ENCODE measurements at regions not wholly inside any gene's neighbourhood (a gene's known extent, or its start where the extent isn't known, plus 50 kb on each side); places are given as distances from the start of the nearest gene placed in this dataset.

DNA sequence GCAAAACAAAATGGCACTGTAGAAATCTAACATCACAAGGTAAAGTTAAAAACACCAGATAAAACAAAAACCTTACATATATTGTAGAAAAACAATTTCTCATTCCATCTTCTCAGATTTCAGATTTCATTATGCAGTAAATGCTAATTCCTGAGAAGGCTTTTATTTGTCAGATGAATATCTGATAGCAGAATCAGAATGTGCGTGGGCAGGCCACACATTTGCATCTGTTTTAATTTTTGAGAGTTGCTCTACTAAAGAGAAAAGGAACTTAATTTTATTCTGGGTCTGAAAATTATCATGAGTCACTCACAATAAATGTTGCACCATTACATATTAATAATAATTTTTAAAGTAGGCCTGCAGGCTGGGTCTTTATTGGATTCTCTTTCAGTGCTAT lies 329.3 kb upstream of the SPTLC3 start:
- Histone ChIP-seq H3K4me1 (no peaks in the 10 kb centered on the region), H3K27me3 (no peaks in the 10 kb centered on the region), H3K27ac (no peak overlapping the region), H3K36me3 (no peaks in the 10 kb centered on the region), H3K4me3 (no peak overlapping the region), H3K9me3 (no peaks in the 10 kb centered on the region)
- DNase-seq (ENCODE audit: low spot score in 2 of 2), result no peak
- TF ChIP-seq POLR2A (IDR thresholded peaks at IDR 0.05) (no peak), POLR2AphosphoS5 (IDR thresholded peaks at IDR 0.05) (no peak)
- TF ChIP-seq, protein P1, sequence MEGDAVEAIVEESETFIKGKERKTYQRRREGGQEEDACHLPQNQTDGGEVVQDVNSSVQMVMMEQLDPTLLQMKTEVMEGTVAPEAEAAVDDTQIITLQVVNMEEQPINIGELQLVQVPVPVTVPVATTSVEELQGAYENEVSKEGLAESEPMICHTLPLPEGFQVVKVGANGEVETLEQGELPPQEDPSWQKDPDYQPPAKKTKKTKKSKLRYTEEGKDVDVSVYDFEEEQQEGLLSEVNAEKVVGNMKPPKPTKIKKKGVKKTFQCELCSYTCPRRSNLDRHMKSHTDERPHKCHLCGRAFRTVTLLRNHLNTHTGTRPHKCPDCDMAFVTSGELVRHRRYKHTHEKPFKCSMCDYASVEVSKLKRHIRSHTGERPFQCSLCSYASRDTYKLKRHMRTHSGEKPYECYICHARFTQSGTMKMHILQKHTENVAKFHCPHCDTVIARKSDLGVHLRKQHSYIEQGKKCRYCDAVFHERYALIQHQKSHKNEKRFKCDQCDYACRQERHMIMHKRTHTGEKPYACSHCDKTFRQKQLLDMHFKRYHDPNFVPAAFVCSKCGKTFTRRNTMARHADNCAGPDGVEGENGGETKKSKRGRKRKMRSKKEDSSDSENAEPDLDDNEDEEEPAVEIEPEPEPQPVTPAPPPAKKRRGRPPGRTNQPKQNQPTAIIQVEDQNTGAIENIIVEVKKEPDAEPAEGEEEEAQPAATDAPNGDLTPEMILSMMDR (IDR thresholded peaks at IDR 0.05), result no peak
- intact Hi-C loops (cut with DNase I; ENCODE audit: low total_unique reads), result no loop called here

DNA sequence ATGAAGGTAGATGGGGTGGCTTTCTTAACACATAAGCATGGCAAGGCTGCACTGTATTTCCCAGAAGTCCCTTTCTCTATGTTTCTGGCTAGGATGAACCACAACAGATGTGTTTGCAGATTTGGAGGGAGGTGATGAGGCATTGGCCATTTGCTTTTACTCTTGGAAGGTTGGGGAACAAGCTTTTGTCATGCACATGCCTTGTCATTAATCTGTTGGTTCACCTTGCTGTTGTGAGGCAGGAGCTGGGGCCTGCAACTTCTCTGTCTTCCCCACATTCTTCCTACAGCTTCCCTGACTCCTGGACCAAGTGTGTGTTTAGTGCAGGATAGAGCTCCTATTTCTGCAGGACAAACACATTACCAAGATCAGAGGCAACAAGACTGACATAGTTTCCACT lies 326.2 kb upstream of the SPTLC3 start:
- TF ChIP-seq, protein P1 (IDR thresholded peaks at IDR 0.05), result no peak
- TF ChIP-seq POLR2AphosphoS5 (IDR thresholded peaks at IDR 0.05), result no peak
- no peak for TF ChIP-seq POLR2A (IDR thresholded peaks at IDR 0.05)
- intact Hi-C loops (cut with DNase I; ENCODE audit: low total_unique reads), result no loop called here

DNA sequence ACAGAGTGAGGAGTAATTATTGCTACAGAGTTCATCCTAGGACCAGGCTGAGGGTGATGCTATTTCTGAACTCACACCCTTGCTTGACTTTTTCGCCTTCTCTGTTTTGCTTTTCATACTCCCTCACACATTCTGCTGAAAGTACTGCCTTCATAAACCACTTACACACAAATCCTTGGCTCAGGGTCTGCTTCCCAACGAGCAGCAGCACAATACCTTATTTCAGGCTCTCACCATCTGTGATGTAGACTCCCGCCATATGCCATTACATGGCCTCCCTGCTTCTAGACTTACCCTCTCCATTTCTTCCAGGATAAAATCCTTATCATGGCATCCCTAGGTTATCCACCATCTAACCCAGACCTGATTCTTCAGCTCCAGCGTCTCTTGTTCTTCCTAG lies 321.3 kb upstream of the SPTLC3 start:
- H3K4me1 ChIP-seq, result no peaks in the 10 kb centered on the region
- no peak for TF ChIP-seq POLR2AphosphoS5 (IDR thresholded peaks at IDR 0.05)
- no peak for TF ChIP-seq POLR2A (IDR thresholded peaks at IDR 0.05)
- TF ChIP-seq, protein P1 (IDR thresholded peaks at IDR 0.05), result no peak
- H3K27me3 ChIP-seq, result no peaks in the 10 kb centered on the region
- intact Hi-C loops (cut with DNase I; ENCODE audit: low total_unique reads), result no loop called here
- no peak overlapping the region for H3K4me3 ChIP-seq
- DNase-seq (ENCODE audit: low spot score in 2 of 2), result no peak
- no peaks in the 10 kb centered on the region for H3K9me3 ChIP-seq
- no peaks in the 10 kb centered on the region for H3K36me3 ChIP-seq
- H3K27ac ChIP-seq, result no peak overlapping the region

More for the DNA sequence above, 326.2 kb upstream of the SPTLC3 start:
- H3K27me3 ChIP-seq, result no peaks in the 10 kb centered on the region
- H3K27ac ChIP-seq, result no peak overlapping the region
- no peak for DNase-seq (ENCODE audit: low spot score in 2 of 2)
- no peak overlapping the region for H3K4me3 ChIP-seq
- no peaks in the 10 kb centered on the region for H3K4me1 ChIP-seq
- no peaks in the 10 kb centered on the region for H3K9me3 ChIP-seq
- no peaks in the 10 kb centered on the region for H3K36me3 ChIP-seq

DNA sequence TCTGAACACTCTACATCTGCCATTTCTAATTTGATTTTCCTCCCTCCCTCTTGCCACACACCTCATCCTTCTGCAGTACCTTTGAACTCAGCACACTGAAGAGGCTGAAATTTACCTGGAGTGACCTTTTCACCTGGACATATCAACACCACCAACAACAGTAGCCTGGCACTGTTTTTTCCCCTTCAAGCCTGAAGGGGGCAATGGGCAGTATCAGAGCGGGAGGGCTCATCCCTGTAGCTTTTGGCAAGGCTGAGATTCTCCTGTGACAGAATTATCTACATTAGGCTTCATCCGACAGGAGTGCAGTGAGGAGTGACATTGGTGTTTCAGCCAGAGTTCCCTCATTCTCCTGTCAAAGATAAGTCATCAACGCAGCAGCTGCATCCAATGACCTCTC lies 312.8 kb upstream of the SPTLC3 start:
- H3K27ac ChIP-seq, result no peak overlapping the region
- no peaks in the 10 kb centered on the region for H3K27me3 ChIP-seq
- TF ChIP-seq POLR2AphosphoS5 (IDR thresholded peaks at IDR 0.05), result no peak
- TF ChIP-seq POLR2A (IDR thresholded peaks at IDR 0.05), result no peak
- TF ChIP-seq, protein P1 (IDR thresholded peaks at IDR 0.05), result no peak
- H3K4me3 ChIP-seq, result no peak overlapping the region
- no peaks in the 10 kb centered on the region for H3K36me3 ChIP-seq
- H3K9me3 ChIP-seq, result no peaks in the 10 kb centered on the region
- intact Hi-C loops (cut with DNase I; ENCODE audit: low total_unique reads), result no loop called here
- no peaks in the 10 kb centered on the region for H3K4me1 ChIP-seq
- DNase-seq (ENCODE audit: low spot score in 2 of 2), result no peak

DNA sequence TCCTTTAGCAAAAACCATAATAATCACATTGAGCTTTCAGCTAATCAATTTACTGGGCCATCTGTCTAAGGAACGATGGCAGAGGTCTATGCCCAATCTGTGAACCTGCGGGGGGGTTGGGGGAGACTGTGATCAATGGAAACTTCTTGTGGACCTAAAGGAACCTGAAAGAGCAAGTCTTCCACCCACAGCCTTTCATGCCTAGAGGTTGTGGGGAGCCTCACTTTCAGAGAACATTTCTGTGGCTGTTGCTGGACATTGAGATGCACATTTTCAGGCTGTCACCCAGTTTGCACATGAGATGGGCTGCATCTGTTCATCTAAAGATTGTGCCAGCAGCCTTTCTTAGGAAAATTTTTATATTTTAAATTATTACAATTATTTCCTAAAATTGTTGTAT lies 310.0 kb upstream of the SPTLC3 start:
- TF ChIP-seq, protein P1 (IDR thresholded peaks at IDR 0.05), result no peak
- H3K4me1 ChIP-seq, result no peaks in the 10 kb centered on the region
- DNase-seq (ENCODE audit: low spot score in 2 of 2), result no peak
- intact Hi-C loops (cut with DNase I; ENCODE audit: low total_unique reads), result no loop called here
- H3K9me3 ChIP-seq, result no peaks in the 10 kb centered on the region
- H3K27me3 ChIP-seq, result no peaks in the 10 kb centered on the region
- H3K4me3 ChIP-seq, result no peak overlapping the region
- H3K27ac ChIP-seq, result no peak overlapping the region
- H3K36me3 ChIP-seq, result no peaks in the 10 kb centered on the region
